Hepatocyte (in vitro differentiated cells): ENCODE measurements at regions not wholly inside any gene's neighbourhood (a gene's known extent, or its start where the extent isn't known, plus 50 kb on each side); places are given as distances from the start of the nearest gene placed in this dataset.

ENCODE experiments used
- CTCF ChIP-seq: fragments of 200-600 bp; sonication (generic); IDR thresholded peaks from 2 replicates; pipeline ENCODE4 v1.5.1; 2016; ENCODE audit warnings: antibody characterized with exemption, mild to moderate bottlenecking; ENCODE audit not compliant: poor library complexity
- EZH2 ChIP-seq: fragments of 200-600 bp; sonication (generic); IDR thresholded peaks from 2 replicates; pipeline ENCODE4 v1.6.1; 2016; ENCODE audit warnings: antibody characterized with exemption, mild to moderate bottlenecking, borderline replicate concordance
- EZH2phosphoT487 ChIP-seq: fragments of 200-600 bp; sonication (generic); IDR thresholded peaks from one replicate; pipeline ENCODE4 v1.6.1; 2018; ENCODE audit warnings: antibody characterized with exemption, mild to moderate bottlenecking, low read depth, moderate library complexity; ENCODE audit not compliant: unreplicated experiment, severe bottlenecking

- TF ChIP-seq CTCF: no peak
- no peak for TF ChIP-seq EZH2phosphoT487
- TF ChIP-seq EZH2: no peak
These were observed 320.1 kb upstream of the GALNT5 start for GRCh38 chr2:156937430-156937829.
